SHP77 (cell line): ENCODE measurements at regions not wholly inside any gene's neighbourhood (a gene's known extent, or its start where the extent isn't known, plus 50 kb on each side); places are given as distances from the start of the nearest gene placed in this dataset.
"Not testable (repeated sequence)": the region's sequence is repeated elsewhere in the genome, so short reads cannot be mapped to it uniquely, and the experiment has no call there.

ENCODE experiments used
- DNase-seq, 2 experiments: peaks; one replicate each; lab custom pipeline; 2025; lab: John Stamatoyannopoulos, UW

- DNase-seq = no peak
These were observed 90.0 kb downstream of the IGLL5 start for GRCh38 chr22:22977479-22978200.

- no peak for DNase-seq
These were observed 91.0 kb downstream of the IGLL5 start for GRCh38 chr22:22978637-22979036.

GRCh38 chr22:22979121-22979724, 91.1 kb upstream of the GNAZ start:
- DNase-seq = no peak

- DNase-seq = no peak
These were observed 90.4 kb upstream of the GNAZ start for GRCh38 chr22:22979954-22980353.

GRCh38 chr22:22981670-22982571, 88.4 kb upstream of the GNAZ start:
- DNase-seq = no peak

GRCh38 chr22:22982616-22983015, 87.7 kb upstream of the GNAZ start:
- no peak for DNase-seq

- no peak for DNase-seq
These were observed 87.2 kb upstream of the GNAZ start for GRCh38 chr22:22983123-22983522.

- DNase-seq = no peak
These were observed 86.5 kb upstream of the GNAZ start for GRCh38 chr22:22983816-22984215.

- DNase-seq = no peak
These were observed 85.4 kb upstream of the GNAZ start for GRCh38 chr22:22984967-22985366.

GRCh38 chr22:22986008-22986407, 84.3 kb upstream of the GNAZ start:
- no peak for DNase-seq

- no peak for DNase-seq
These were observed 83.7 kb upstream of the GNAZ start for GRCh38 chr22:22986640-22987039.

- no peak for DNase-seq
These were observed 82.2 kb upstream of the GNAZ start for GRCh38 chr22:22988150-22988549.

GRCh38 chr22:22988785-22989184, 81.5 kb upstream of the GNAZ start:
- no peak for DNase-seq

GRCh38 chr22:22989856-22990255, 80.5 kb upstream of the GNAZ start:
- DNase-seq = no peak

- not testable (repeated sequence) for DNase-seq
These were observed 79.4 kb upstream of the GNAZ start for GRCh38 chr22:22990711-22991505.

GRCh38 chr22:22992474-22992873, 77.8 kb upstream of the GNAZ start:
- DNase-seq = no peak

GRCh38 chr22:22993184-22993583, 77.1 kb upstream of the GNAZ start:
- DNase-seq = no peak

GRCh38 chr22:22995166-22995565, 75.2 kb upstream of the GNAZ start:
- peak in 1 of 2 experiments; percentile 7 for DNase-seq

GRCh38 chr22:22996511-22997261, 73.6 kb upstream of the GNAZ start:
- no peak for DNase-seq

GRCh38 chr22:22997262-22997898, 72.9 kb upstream of the GNAZ start:
- DNase-seq = no peak

- no peak for DNase-seq
These were observed 72.3 kb upstream of the GNAZ start for GRCh38 chr22:22997988-22998387.
